A549 (cell line): ENCODE measurements at regions not wholly inside any gene's neighbourhood (a gene's known extent, or its start where the extent isn't known, plus 50 kb on each side); places are given as distances from the start of the nearest gene placed in this dataset.

ENCODE experiments used
- CBX2 ChIP-seq: fragments of 200-600 bp; sonication (generic); IDR thresholded peaks from 2 replicates; pipeline ENCODE4 v1.6.1; 2016; ENCODE audit warnings: low read depth, mild to moderate bottlenecking, borderline replicate concordance
- CHD2 ChIP-seq: fragments of 150-350 bp; IDR thresholded peaks from 2 replicates; pipeline ENCODE4 v1.6.1; 2014; ENCODE audit warnings: low read length; ENCODE audit not compliant: partially characterized antibody
- CTCF ChIP-seq: fragments of >200 bp; sonication (Bioruptor Twin); formaldehyde crosslinking; IDR thresholded peaks from 3 replicates; pipeline ENCODE4 v1.5.1; 2016
- ESRRA ChIP-seq: fragments of 150-350 bp; IDR thresholded peaks from 2 replicates; pipeline ENCODE4 v1.6.1; 2014; ENCODE audit warnings: mild to moderate bottlenecking, low read length, borderline replicate concordance
- HOXA7 ChIP-seq: fragments of 250-450 bp; sonication (Bioruptor Pico); IDR thresholded peaks from 2 replicates; pipeline ENCODE4 v1.5.0; 2020; ENCODE audit warnings: mild to moderate bottlenecking, moderate library complexity
- KDM1A ChIP-seq: fragments of 200-600 bp; sonication (generic); IDR thresholded peaks from 2 replicates; pipeline ENCODE4 v1.6.1; 2016; ENCODE audit warnings: low read depth, mild to moderate bottlenecking
- POLR2A ChIP-seq: IDR thresholded peaks from 2 replicates; pipeline ENCODE4 v1.6.1; 2012; ENCODE audit warnings: mild to moderate bottlenecking, low read length
- RAD21 ChIP-seq, 2 experiments: fragments of >200 bp in 1 of 2; sonication (Bioruptor Twin) in 1 of 2; formaldehyde crosslinking in 1 of 2; IDR thresholded peaks in 1 of 2; conservative IDR thresholded peaks in 1 of 2; 2 replicates in 1 of 2; 3 replicates in 1 of 2; pipeline ENCODE4 v1.6.1; 2012 to 2018; ENCODE audit warnings: inconsistent platforms in 1 of 2
- RCOR1 ChIP-seq: fragments of 150-350 bp; IDR thresholded peaks from 2 replicates; pipeline ENCODE4 v1.6.1; 2014; ENCODE audit warnings: antibody characterized with exemption, low read length, low read depth
- REST ChIP-seq: fragments of 200-600 bp; sonication (generic); IDR thresholded peaks from 2 replicates; pipeline ENCODE4 v1.6.1; 2016; ENCODE audit warnings: antibody characterized with exemption, mild to moderate bottlenecking, moderate library complexity
- ZNF302 ChIP-seq: fragments of 250-450 bp; sonication (Bioruptor Pico); IDR thresholded peaks from 2 replicates; pipeline ENCODE4 v1.9.0; 2021; ENCODE audit warnings: inconsistent platforms, mild to moderate bottlenecking, moderate library complexity

DNA sequence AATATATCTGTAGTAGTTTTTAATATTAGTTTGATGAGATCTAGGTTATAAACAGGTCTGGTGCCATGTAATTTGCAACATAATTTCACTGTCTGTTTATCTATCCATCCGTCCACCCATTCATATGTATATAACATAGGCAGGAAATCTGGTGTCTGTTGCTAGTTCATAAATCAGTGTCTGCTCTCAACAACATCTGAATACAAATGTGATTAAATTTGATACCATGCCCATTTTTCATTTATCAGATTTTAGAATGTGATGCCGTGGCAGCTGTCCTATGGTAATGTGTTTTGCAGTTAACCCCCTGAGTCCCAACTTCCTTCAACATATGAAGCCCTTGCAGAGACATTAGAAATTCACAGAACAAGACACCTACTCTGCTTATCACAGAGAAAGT, 228.4 kb downstream of the CMPK2 start:
- no peak for TF ChIP-seq CHD2
- TF ChIP-seq CTCF: no peak
- TF ChIP-seq ESRRA: no peak
- no peak for TF ChIP-seq CBX2
- no peak for TF ChIP-seq RCOR1
- no peak for TF ChIP-seq REST
- TF ChIP-seq POLR2A: no peak
- no peak for TF ChIP-seq KDM1A
- no peak for TF ChIP-seq HOXA7 (CRISPR knock-in tag)
- no peak for TF ChIP-seq ZNF302 (CRISPR knock-in tag)
- no peak for TF ChIP-seq RAD21 (conservative IDR thresholded peaks at IDR 0.05 in 1 of 2, IDR thresholded peaks at IDR 0.05 in 1 of 2)
